PC-9 (cell line): ENCODE measurements at regions not wholly inside any gene's neighbourhood (a gene's known extent, or its start where the extent isn't known, plus 50 kb on each side); places are given as distances from the start of the nearest gene placed in this dataset.

Experiments used
- CTCF ChIP-seq: fragments of 200-600 bp; sonication (generic); conservative IDR thresholded peaks from 2 replicates; pipeline ENCODE4 v1.6.1; 2017; ENCODE audit warnings: mixed run types, antibody characterized with exemption, mild to moderate bottlenecking, moderate library complexity
- EZH2 ChIP-seq: fragments of 200-600 bp; sonication (generic); IDR thresholded peaks from 2 replicates; pipeline ENCODE4 v1.8.0; 2017; ENCODE audit warnings: antibody characterized with exemption, low read depth

- TF ChIP-seq CTCF = no peak
- no peak for TF ChIP-seq EZH2
Observed at GRCh38 chr18:49651033-49651432, 89.2 kb downstream of the LIPG start.
